ENCODE measurements at regions not wholly inside any gene's neighbourhood (a gene's known extent, or its start where the extent isn't known, plus 50 kb on each side); places are given as distances from the start of the nearest gene placed in this dataset.

- H3K4me3 ChIP-seq, result no peak overlapping the region
- 78 to 92% (median 84%) methylated on average over 2 of the region's 2 CpGs for WGBS, 4 donors
- no peak overlapping the region for H3K27ac ChIP-seq
- TF ChIP-seq POLR2A (IDR thresholded peaks at IDR 0.05) (no peak), CTCF (IDR thresholded peaks at IDR 0.05) (no peak)
- no peaks in the 10 kb centered on the region for H3K4me1 ChIP-seq (replicated peaks in 1 of 2)
- H3K9me3 ChIP-seq (replicated peaks in 1 of 3), result no peaks in the 10 kb centered on the region
- H3K27me3 ChIP-seq, result no peaks in the 10 kb centered on the region
- no peaks in the 10 kb centered on the region for H3K36me3 ChIP-seq (replicated peaks in 1 of 2)
- DNase-seq, result no peak
- intact Hi-C loops (cut with DNase I), result no loop called here
Measured at GRCh38 chr12:96098631-96099030, 63.2 kb upstream of the LTA4H start.

- Histone ChIP-seq H3K36me3 (replicated peaks in 1 of 2) (no peaks in the 10 kb centered on the region), H3K4me3 (no peak overlapping the region), H3K27me3 (no peaks in the 10 kb centered on the region), H3K9me3 (replicated peaks in 1 of 3) (no peaks in the 10 kb centered on the region), H3K4me1 (replicated peaks in 1 of 2) (no peaks in the 10 kb centered on the region), H3K27ac (no peak overlapping the region)
- intact Hi-C loops (cut with DNase I), result no loop called here
- no peak for DNase-seq
- WGBS, 4 donors, result 45 to 81% (median 68%) methylated on average over 3 of the region's 3 CpGs
- TF ChIP-seq POLR2A (IDR thresholded peaks at IDR 0.05), result no peak
Measured at GRCh38 chr12:96099421-96099820, 64.0 kb upstream of the LTA4H start.

- WGBS, 4 donors, result 74 to 91% (median 77%) methylated on average over 7 of the region's 7 CpGs
- peak in 1 of 7 donors; percentile 19 for DNase-seq
- Histone ChIP-seq H3K27me3 (no peaks in the 10 kb centered on the region), H3K27ac (no peak overlapping the region), H3K4me1 (replicated peaks in 1 of 2) (no peaks in the 10 kb centered on the region), H3K9me3 (replicated peaks in 1 of 3) (no peaks in the 10 kb centered on the region), H3K4me3 (no peak overlapping the region), H3K36me3 (replicated peaks in 1 of 2) (no peaks in the 10 kb centered on the region)
- no peak for TF ChIP-seq POLR2A (IDR thresholded peaks at IDR 0.05)
- no peak for TF ChIP-seq CTCF (IDR thresholded peaks at IDR 0.05)
- intact Hi-C loops (cut with DNase I), result no loop called here
Measured at GRCh38 chr12:96099986-96100385, 64.6 kb upstream of the LTA4H start.

- intact Hi-C loops (cut with DNase I), result no loop called here
- H3K36me3 ChIP-seq (replicated peaks in 1 of 2), result no peaks in the 10 kb centered on the region
- H3K27me3 ChIP-seq, result no peaks in the 10 kb centered on the region
- H3K27ac ChIP-seq, result no peak overlapping the region
- H3K4me1 ChIP-seq (replicated peaks in 1 of 2), result no peaks in the 10 kb centered on the region
- DNase-seq, result no peak
- WGBS, 4 donors, result 94 to 100% (median 95%) methylated on average over 2 of the region's 2 CpGs
- TF ChIP-seq POLR2A (IDR thresholded peaks at IDR 0.05) (no peak), CTCF (IDR thresholded peaks at IDR 0.05) (no peak)
- H3K9me3 ChIP-seq (replicated peaks in 1 of 3), result no peaks in the 10 kb centered on the region
- H3K4me3 ChIP-seq, result no peak overlapping the region
Measured at GRCh38 chr12:96101806-96102205, 66.4 kb upstream of the LTA4H start.

- TF ChIP-seq CTCF (IDR thresholded peaks at IDR 0.05) (no peak), POLR2A (IDR thresholded peaks at IDR 0.05) (no peak)
- intact Hi-C loops (cut with DNase I), result no loop called here
- H3K9me3 ChIP-seq (replicated peaks in 1 of 3), result no peaks in the 10 kb centered on the region
- peak in 2 of 7 donors; percentile 11 to 37 for DNase-seq
- WGBS, 4 donors, result 59 to 75% (median 69%) methylated on average over 4 to 8 of the region's 8 CpGs
- peak overlapping the region in 1 of 5 donors; percentile 10 for H3K27ac ChIP-seq
- H3K4me1 ChIP-seq (replicated peaks in 1 of 2), result peaks cover 0 to 3% of the 10 kb centered on the region in 2 donors
- no peaks in the 10 kb centered on the region for H3K27me3 ChIP-seq
- H3K4me3 ChIP-seq, result no peak overlapping the region
- no peaks in the 10 kb centered on the region for H3K36me3 ChIP-seq (replicated peaks in 1 of 2)
Measured at GRCh38 chr12:96103067-96103644, 67.8 kb upstream of the LTA4H start.

Measured in adrenal gland (tissue), 9 donors.